ENCODE measurements at regions not wholly inside any gene's neighbourhood (a gene's known extent, or its start where the extent isn't known, plus 50 kb on each side); places are given as distances from the start of the nearest gene placed in this dataset.

- TF ChIP-seq SUZ12 (IDR thresholded peaks at IDR 0.05; ENCODE audit: extremely low read depth, insufficient read depth, insufficient read length): no peak
- TF ChIP-seq ZNF274 (IDR thresholded peaks at IDR 0.05; ENCODE audit: low read depth, low read length): no peak
Measured at GRCh38 chr2:58553522-58553921, 312.4 kb upstream of the FANCL start.
